ENCODE measurements at regions not wholly inside any gene's neighbourhood (a gene's known extent, or its start where the extent isn't known, plus 50 kb on each side); places are given as distances from the start of the nearest gene placed in this dataset.
"Not testable (repeated sequence)": the region's sequence is repeated elsewhere in the genome, so short reads cannot be mapped to it uniquely, and the experiment has no call there.

- no peak for DNase-seq (ENCODE audit: low spot score)
Observed at GRCh38 chr7:153407291-153408046, 644.7 kb upstream of the DPP6 start.

- no peak for DNase-seq (ENCODE audit: low spot score)
Observed at GRCh38 chr7:153408360-153409335, 643.5 kb upstream of the DPP6 start.

- not testable (repeated sequence) for DNase-seq (ENCODE audit: low spot score)
Observed at GRCh38 chr7:153409567-153410342, 642.4 kb upstream of the DPP6 start.

DNA sequence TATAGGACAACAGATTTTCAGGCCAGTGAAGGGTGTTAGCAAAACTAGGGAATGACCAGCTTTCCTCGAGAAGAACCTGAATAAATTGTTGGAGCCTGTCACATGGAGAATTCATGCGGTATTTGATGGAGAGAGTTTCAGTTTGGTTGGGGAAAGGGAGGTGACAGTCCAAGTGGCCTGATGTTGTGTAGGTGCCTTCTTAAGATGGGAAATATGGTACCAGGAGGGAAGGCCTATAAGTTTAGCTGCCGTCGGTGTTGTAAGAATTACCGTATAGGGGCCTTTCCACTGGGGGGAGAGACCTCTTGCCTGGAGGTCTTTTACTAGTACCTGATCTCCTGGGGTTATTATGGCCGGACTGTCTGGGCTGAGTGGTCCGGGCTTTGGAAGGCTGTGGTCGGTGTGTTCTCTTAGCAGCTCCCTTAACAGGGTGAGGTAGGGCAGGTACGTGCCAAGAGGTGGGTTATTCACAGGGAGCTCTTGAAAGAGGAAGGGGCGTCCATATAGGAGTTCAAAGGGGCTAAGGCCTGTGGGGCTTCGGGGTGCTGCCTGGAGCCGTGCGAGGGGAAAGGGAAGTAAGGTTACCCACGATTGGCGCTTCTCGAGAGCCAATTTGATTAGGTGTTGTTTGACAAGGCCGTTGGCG, 641.1 kb upstream of the DPP6 start:
- not testable (repeated sequence) for DNase-seq (ENCODE audit: low spot score)

GRCh38 chr7:153412114-153412823, 639.9 kb upstream of the DPP6 start:
- DNase-seq (ENCODE audit: low spot score) = not testable (repeated sequence)

GRCh38 chr7:153412824-153413198, 639.4 kb upstream of the DPP6 start:
- DNase-seq (ENCODE audit: low spot score) = not testable (repeated sequence)

GRCh38 chr7:153413199-153413539, 639.0 kb upstream of the DPP6 start:
- no peak for DNase-seq (ENCODE audit: low spot score)

DNA sequence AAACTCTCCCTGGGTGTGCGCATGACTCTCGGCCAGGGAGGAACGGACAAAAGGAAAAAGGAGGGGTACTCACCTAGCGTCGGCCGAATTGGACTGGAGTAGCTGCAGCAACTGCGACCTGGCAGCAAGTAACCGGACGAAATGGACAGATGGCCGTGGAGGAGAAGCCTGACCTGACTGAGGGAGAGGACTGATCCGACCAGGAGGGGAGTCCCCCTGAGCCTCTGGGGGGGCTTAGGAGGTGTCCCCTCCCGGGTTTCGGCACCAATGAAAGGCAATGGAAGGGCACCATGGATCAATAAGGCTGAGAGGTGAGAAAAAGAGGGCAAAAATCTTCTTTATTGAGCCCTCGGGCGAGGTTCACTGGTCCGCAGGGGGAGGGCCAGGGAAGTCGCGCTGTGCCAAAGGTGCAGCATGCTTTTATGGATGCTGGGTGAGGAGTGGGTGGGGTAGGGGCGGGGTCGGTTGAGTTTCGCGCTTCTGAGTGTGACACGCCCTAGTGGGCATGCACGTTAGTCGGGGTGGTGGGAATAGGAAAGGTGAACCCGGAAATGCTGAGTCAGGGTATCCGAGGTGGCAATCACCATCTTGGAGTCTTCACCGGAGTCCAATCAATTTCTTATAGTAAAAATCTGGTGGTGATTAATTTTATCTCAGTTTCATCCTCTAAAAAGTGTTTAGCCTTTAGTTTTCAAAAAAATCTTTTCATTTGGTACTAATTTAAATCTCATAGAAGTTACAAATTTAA, 638.5 kb upstream of the DPP6 start:
- DNase-seq (ENCODE audit: low spot score) = no peak

GRCh38 chr7:153414288-153414629, 637.9 kb upstream of the DPP6 start:
- no peak for DNase-seq (ENCODE audit: low spot score)

DNA sequence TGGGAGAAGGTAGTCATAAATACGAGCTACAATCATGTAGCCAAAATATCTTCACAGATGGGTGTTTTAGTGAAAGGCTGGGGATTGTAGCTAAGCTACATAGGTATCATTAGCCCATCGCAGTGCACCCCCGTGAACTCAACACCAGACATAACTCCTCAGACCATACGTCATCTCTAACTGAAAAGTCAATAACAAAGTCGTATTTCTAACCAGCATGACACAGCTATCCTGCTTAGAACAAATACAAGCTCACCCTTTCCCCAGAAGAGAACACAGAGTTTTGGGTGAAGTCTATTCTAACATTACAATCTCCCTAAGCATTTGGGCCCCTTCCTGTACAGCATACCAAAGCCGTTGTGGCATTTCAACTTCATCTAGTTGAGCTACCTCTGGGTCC, 636.6 kb upstream of the DPP6 start:
- no peak for DNase-seq (ENCODE audit: low spot score)

GRCh38 chr7:153422291-153423209, 629.6 kb upstream of the DPP6 start:
- DNase-seq (ENCODE audit: low spot score) = no peak

- DNase-seq (ENCODE audit: low spot score) = no peak
Observed at GRCh38 chr7:153423210-153423590, 629.0 kb upstream of the DPP6 start.

DNA sequence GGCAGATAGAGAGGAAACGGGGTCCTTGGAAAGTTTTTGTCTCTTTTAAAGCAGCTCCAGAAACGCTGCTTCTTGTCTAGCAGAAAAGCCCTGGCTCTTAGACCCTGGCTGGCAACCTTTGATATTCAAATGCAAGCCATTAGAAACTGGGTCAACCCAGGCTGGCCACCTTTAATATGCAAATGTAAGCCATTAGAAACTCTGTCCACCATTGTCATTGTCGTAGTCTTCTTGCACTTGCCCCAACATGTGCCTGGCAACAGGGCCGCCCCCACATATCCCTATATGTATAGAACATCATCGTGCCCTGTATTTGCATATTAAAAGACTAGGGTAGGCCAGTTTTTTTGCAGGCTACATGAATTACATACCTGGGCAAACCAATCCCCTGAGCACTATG, 621.3 kb upstream of the DPP6 start:
- no peak for DNase-seq (ENCODE audit: low spot score)

DNA sequence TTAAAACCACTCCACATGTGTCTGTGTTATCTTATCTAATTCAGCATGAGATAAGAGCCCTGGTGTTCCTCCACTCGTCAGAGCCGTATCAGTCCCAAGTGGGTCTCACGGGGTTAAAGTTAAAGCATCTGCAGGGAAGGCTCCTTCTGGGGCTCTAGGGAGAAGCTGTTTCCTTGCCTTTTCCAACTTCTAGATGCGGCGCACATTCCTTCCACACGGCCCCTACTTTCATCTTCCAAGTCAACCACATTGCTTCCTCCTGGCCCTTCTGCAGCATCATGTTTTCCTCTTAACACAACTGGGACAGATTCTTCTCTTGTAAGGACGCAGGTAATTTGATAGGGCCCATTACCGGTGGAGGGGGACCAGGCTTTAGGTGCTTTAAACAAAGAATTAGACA, 620.1 kb upstream of the DPP6 start:
- no peak for DNase-seq (ENCODE audit: low spot score)

DNA sequence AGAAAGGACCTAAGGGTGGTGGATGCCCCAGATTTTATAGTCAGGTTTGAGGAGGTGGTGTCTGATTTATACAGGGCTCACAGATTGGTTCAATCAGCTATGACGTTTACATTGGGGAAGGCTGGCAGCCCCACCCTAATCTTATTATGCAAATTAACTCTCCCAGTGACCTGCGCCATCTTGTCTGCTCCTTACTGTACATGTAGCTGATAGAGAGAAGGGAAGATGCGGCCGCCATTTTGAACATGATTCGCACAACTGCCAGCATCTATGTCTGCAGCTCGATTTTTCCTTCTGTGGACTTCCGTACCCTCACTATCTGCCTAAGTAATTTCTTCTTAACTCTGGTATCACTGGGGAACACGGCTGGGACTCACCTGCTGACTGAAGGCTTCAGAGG, 619.0 kb upstream of the DPP6 start:
- DNase-seq (ENCODE audit: low spot score) = no peak

DNA sequence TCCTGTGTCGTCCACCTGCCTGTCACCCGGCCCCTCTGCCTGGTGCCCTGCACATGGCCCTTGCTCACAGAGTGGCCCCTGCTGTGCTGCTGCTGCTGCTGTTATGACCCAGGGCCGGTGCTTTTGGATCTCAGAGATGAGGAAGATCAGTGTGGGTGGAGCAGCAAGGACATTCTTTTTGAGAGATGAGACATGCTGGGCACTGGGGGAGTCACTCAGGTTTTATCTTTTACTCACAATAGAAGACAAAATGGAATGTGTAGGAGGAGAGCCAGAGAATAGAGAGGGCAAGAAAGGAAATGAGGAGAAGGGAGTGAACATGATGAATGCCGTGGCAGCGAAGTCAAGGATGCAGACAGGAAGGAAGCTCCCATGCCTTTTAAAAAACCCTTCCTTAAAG, 611.5 kb upstream of the DPP6 start:
- no peak for DNase-seq (ENCODE audit: low spot score)

DNA sequence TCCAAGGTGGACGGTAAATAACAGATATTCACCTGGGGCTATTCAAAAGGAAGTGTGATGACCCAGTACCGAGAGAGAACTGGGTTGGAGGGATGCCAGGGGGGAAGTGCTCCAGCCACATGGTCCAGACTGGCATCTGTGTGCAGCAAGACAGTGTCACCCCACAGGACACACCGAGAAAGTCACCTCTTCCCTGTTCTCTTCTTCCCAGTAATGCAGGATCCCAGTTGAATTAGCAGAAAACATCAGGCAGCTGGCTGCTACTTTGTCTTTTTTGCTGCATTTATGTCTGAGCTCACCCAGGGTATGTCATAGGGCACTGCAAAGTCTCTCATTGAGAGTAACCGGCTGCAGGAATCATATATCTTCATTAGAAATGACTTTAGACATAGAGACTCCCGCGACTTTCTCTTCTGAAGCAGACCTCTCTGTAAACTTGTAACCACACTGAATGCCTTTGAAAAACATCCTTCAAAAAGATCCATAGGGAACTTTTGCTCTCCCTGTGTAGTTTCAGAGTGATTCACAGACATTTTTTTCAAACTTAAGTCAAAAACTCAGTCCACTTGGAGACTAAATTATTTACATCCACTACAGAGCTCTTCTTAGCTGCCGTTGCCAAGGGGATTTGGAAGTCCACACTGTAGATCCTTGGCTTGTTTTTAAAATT, 609.0 kb upstream of the DPP6 start:
- DNase-seq (ENCODE audit: low spot score) = no peak

GRCh38 chr7:153444641-153445040, 607.6 kb upstream of the DPP6 start:
- no peak for DNase-seq (ENCODE audit: low spot score)

- DNase-seq (ENCODE audit: low spot score) = no peak
Observed at GRCh38 chr7:153445641-153446040, 606.6 kb upstream of the DPP6 start.

Measured in kidney capillary endothelial cell (primary cell).